Astrocyte (in vitro differentiated cells and primary cell): ENCODE measurements at regions not wholly inside any gene's neighbourhood (a gene's known extent, or its start where the extent isn't known, plus 50 kb on each side); places are given as distances from the start of the nearest gene placed in this dataset.

Experiments
- DNase-seq: peaks from one replicate; pipeline ENCODE4 v3.0.0-alpha.2; 2010; ENCODE audit warnings: low read depth
- FAIRE-seq: peaks from 2 replicates; lab custom pipeline; 2011; peaks lifted over from hg19 to GRCh38; lab: Jason Lieb, UNC
- H2AFZ ChIP-seq: 2 replicates; pipeline ENCODE4 v1.6.0; 2012; ENCODE audit warnings: low read depth, low read length, inconsistent platforms
- H3K27ac ChIP-seq: 2 replicates; pipeline ENCODE4 v1.5.1; 2011; ENCODE audit warnings: low read depth, low read length, inconsistent platforms
- H3K27me3 ChIP-seq: 2 replicates; pipeline ENCODE4 v1.6.0; 2011; ENCODE audit warnings: low read length, inconsistent platforms; ENCODE audit not compliant: insufficient read depth
- H3K36me3 ChIP-seq: 2 replicates; pipeline ENCODE4 v1.5.1; 2011; ENCODE audit warnings: low read length, inconsistent platforms; ENCODE audit not compliant: insufficient read depth
- H3K4me1 ChIP-seq: 2 replicates; pipeline ENCODE4 v1.5.1; 2011; ENCODE audit warnings: low read length, inconsistent platforms; ENCODE audit not compliant: insufficient read depth
- H3K4me2 ChIP-seq: 2 replicates; pipeline ENCODE4 v1.6.0; 2012; ENCODE audit warnings: low read length, inconsistent platforms
- H3K4me3 ChIP-seq: 2 replicates; pipeline ENCODE4 v1.5.1; 2011; ENCODE audit warnings: low read depth, mild to moderate bottlenecking, low read length, inconsistent platforms; ENCODE audit not compliant: insufficient read depth
- H3K79me2 ChIP-seq: 2 replicates; pipeline ENCODE4 v1.6.0; 2012; ENCODE audit warnings: mild to moderate bottlenecking, low read length, inconsistent platforms; ENCODE audit not compliant: insufficient read depth
- H3K9ac ChIP-seq: 2 replicates; pipeline ENCODE4 v1.6.0; 2012; ENCODE audit warnings: mild to moderate bottlenecking, low read length, inconsistent platforms
- H3K9me3 ChIP-seq: 2 replicates; pipeline ENCODE4 v1.5.1; 2012; ENCODE audit warnings: low read depth, mild to moderate bottlenecking, low read length, inconsistent platforms; ENCODE audit not compliant: insufficient read depth
- H4K20me1 ChIP-seq: 2 replicates; pipeline ENCODE4 v1.6.0; 2012; ENCODE audit warnings: low read length, inconsistent platforms; ENCODE audit not compliant: insufficient read depth
- H3K27ac Mint-ChIP-seq: one replicate; pipeline ENCODE4 v1.8.0; 2021; ENCODE audit warnings: mild to moderate bottlenecking, mixed read lengths; ENCODE audit not compliant: unreplicated experiment
- H3K27me3 Mint-ChIP-seq: one replicate; pipeline ENCODE4 v1.8.0; 2021; ENCODE audit warnings: low read depth, mixed read lengths; ENCODE audit not compliant: unreplicated experiment
- H3K36me3 Mint-ChIP-seq: one replicate; pipeline ENCODE4 v1.8.0; 2021; ENCODE audit warnings: low read depth, mixed read lengths; ENCODE audit not compliant: unreplicated experiment
- H3K4me1 Mint-ChIP-seq: one replicate; pipeline ENCODE4 v1.8.0; 2021; ENCODE audit warnings: low read depth, mixed read lengths; ENCODE audit not compliant: unreplicated experiment
- H3K4me3 Mint-ChIP-seq: one replicate; pipeline ENCODE4 v1.8.0; 2021; ENCODE audit warnings: mild to moderate bottlenecking, moderate library complexity, mixed read lengths; ENCODE audit not compliant: unreplicated experiment
- H3K9me3 Mint-ChIP-seq: one replicate; pipeline ENCODE4 v1.8.0; 2021; ENCODE audit warnings: mild to moderate bottlenecking, mixed read lengths; ENCODE audit not compliant: unreplicated experiment
- EZH2 ChIP-seq: IDR thresholded peaks from 2 replicates; pipeline ENCODE4 v1.6.1; 2012; ENCODE audit warnings: mild to moderate bottlenecking, low read length, inconsistent platforms; ENCODE audit not compliant: insufficient read depth
- TF ChIP-seq, protein P1 (sequence below): IDR thresholded peaks from 2 replicates; pipeline ENCODE4 v1.5.1; 2011; ENCODE audit warnings: low read depth, mild to moderate bottlenecking, inconsistent platforms, low read length, moderate library complexity; ENCODE audit not compliant: insufficient read depth

DNA sequence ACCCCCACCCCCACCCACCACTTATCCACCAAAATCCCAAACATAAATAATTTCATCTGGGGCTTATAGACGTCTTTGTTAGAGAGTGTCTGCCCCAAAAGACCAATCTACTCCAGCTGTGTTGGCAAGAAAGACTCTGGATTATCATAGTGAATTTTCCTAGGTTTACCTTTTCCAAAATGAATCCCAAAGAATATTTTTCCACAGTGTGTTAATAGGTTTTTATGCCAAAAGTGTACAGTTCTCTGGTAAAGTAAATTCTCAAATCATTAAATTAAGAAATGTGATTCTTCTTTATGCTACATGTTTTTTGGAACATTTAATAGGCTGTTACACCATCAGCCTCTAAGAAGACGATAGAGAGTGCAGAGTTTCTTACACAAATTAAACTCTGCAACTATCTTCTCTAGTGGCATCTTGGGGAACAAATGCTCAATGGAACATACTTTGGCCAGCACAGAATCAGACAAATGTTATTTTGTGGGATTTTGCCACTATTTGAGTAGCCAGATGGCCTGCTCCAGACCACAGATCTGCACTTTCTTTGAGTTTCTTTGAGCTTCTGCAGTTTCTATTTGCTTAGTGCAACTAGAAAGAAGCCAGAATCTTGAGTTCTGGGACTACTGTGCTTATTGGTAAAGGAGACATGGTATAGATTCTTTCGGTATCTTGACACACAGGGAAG, 206.0 kb downstream of the KIT start:
- Mint-ChIP-seq H3K9me3 (peaks cover 3% of the 10 kb centered on the region), H3K27ac (no peak overlapping the region), H3K36me3 (no peaks in the 10 kb centered on the region), H3K4me3 (no peak overlapping the region), H3K4me1 (peaks cover 8% of the 10 kb centered on the region), H3K27me3 (peaks cover 2% of the 10 kb centered on the region)
- Histone ChIP-seq H4K20me1 (no peaks in the 10 kb centered on the region), H2AFZ (no peak overlapping the region), H3K36me3 (no peaks in the 10 kb centered on the region), H3K9ac (no peak overlapping the region), H3K27ac (no peak overlapping the region), H3K27me3 (no peaks in the 10 kb centered on the region), H3K4me3 (no peak overlapping the region), H3K79me2 (no peaks in the 10 kb centered on the region), H3K4me1 (no peaks in the 10 kb centered on the region), H3K4me2 (no peak overlapping the region), H3K9me3 (no peaks in the 10 kb centered on the region)
- TF ChIP-seq, protein P1, sequence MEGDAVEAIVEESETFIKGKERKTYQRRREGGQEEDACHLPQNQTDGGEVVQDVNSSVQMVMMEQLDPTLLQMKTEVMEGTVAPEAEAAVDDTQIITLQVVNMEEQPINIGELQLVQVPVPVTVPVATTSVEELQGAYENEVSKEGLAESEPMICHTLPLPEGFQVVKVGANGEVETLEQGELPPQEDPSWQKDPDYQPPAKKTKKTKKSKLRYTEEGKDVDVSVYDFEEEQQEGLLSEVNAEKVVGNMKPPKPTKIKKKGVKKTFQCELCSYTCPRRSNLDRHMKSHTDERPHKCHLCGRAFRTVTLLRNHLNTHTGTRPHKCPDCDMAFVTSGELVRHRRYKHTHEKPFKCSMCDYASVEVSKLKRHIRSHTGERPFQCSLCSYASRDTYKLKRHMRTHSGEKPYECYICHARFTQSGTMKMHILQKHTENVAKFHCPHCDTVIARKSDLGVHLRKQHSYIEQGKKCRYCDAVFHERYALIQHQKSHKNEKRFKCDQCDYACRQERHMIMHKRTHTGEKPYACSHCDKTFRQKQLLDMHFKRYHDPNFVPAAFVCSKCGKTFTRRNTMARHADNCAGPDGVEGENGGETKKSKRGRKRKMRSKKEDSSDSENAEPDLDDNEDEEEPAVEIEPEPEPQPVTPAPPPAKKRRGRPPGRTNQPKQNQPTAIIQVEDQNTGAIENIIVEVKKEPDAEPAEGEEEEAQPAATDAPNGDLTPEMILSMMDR: no peak
- no peak for TF ChIP-seq EZH2
- no peak for FAIRE-seq
- DNase-seq: no peak

DNA sequence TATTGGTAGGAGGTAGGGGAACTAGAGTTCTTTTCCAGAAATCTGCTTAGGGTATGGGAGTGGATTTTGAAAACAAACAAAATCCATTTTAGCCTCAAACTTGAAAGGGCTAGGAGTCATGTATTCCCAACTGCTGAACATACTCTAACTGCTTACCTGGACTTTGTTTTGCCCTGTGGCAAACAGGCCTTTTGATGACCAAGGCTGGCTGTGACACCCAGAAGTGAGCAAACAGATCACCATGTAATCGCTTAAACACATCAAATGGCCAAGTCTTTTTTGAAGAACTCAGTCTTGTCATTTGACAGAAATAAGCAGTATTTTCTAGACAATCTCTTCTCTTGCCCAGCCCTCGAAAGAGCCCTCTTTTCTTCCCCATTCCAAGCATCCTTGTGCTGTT, 203.4 kb downstream of the KIT start:
- Histone ChIP-seq H3K9ac (no peak overlapping the region), H3K4me1 (no peaks in the 10 kb centered on the region), H3K36me3 (no peaks in the 10 kb centered on the region), H2AFZ (no peak overlapping the region), H3K4me2 (no peak overlapping the region), H3K4me3 (no peak overlapping the region), H4K20me1 (no peaks in the 10 kb centered on the region), H3K9me3 (no peaks in the 10 kb centered on the region), H3K27ac (no peak overlapping the region), H3K79me2 (no peaks in the 10 kb centered on the region), H3K27me3 (peaks cover 3% of the 10 kb centered on the region)
- Mint-ChIP-seq H3K9me3 (peaks cover 6% of the 10 kb centered on the region), H3K27ac (no peak overlapping the region), H3K4me1 (peaks cover 8% of the 10 kb centered on the region), H3K4me3 (no peak overlapping the region), H3K27me3 (peaks cover 12% of the 10 kb centered on the region), H3K36me3 (no peaks in the 10 kb centered on the region)
- FAIRE-seq (no peak), DNase-seq (no peak)
- TF ChIP-seq, protein P1: no peak
- TF ChIP-seq EZH2: no peak

DNA sequence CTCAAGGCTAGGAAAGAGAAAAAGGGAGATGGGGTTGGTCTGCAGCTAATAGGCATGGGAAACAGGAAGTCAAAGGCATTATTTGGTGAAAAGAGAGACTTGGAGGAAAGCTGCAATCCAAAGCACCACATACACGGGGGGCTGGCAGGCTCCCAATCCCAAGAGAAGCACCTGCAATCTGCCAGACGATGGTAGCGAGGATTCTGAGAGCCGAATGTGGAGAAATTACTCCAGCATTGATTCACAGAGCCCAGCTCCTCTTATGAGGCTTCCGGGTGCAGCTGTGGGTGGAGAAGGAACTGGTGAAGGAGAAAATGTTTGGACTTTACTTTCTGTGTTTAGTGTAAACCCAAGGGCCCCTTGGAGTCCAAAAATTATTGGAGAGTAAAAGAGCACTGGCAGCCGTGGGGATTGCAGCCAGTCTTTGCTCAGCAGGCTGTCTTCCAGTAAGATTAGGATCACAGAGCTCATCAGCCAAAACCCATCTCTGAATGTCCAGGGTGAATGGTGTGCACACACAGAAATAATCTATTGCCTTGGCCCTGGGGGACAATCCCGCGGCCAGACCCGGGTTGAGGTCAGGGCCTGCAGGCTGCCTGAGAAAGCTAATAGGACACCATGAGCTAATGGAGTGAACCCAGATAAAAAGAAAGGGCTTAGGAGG, 197.6 kb downstream of the KIT start:
- H2AFZ ChIP-seq: no peak overlapping the region
- no peaks in the 10 kb centered on the region for H3K36me3 ChIP-seq
- no peaks in the 10 kb centered on the region for H3K79me2 ChIP-seq
- no peaks in the 10 kb centered on the region for H3K9me3 ChIP-seq
- no peak for DNase-seq
- Mint-ChIP-seq H3K4me3 (no peak overlapping the region), H3K27ac (no peak overlapping the region), H3K4me1 (no peaks in the 10 kb centered on the region), H3K27me3 (peaks cover 18% of the 10 kb centered on the region), H3K9me3 (peaks cover 6% of the 10 kb centered on the region), H3K36me3 (no peaks in the 10 kb centered on the region)
- FAIRE-seq: no peak
- H3K4me3 ChIP-seq: no peak overlapping the region
- H3K4me1 ChIP-seq: no peaks in the 10 kb centered on the region
- no peak overlapping the region for H3K4me2 ChIP-seq
- no peaks in the 10 kb centered on the region for H4K20me1 ChIP-seq
- TF ChIP-seq EZH2: no peak
- TF ChIP-seq, protein P1: no peak
- H3K27me3 ChIP-seq: peaks cover 3% of the 10 kb centered on the region
- H3K27ac ChIP-seq: no peak overlapping the region
- no peak overlapping the region for H3K9ac ChIP-seq
